GM18505 (cell line): ENCODE measurements at regions not wholly inside any gene's neighbourhood (a gene's known extent, or its start where the extent isn't known, plus 50 kb on each side); places are given as distances from the start of the nearest gene placed in this dataset.

Experiments
- ATAC-seq: cut with Tn5 transposase; IDR thresholded peaks from one replicate; pipeline ENCODE4 v1.9.1; 2021; ENCODE audit not compliant: unreplicated experiment
- POLR2A ChIP-seq: IDR thresholded peaks from 4 replicates; pipeline ENCODE4 v1.6.1; 2011; ENCODE audit warnings: borderline replicate concordance; ENCODE audit not compliant: insufficient read depth, insufficient read length; ENCODE audit errors: extremely low read depth

- no peak for TF ChIP-seq POLR2A
- ATAC-seq: no peak
Measured at GRCh38 chr12:89263900-89264299, 88.4 kb downstream of the DUSP6 start.

- no peak for ATAC-seq
Measured at GRCh38 chr12:89262855-89263552, 89.3 kb downstream of the DUSP6 start.

GRCh38 chr12:89261982-89262381 lies 90.3 kb downstream of the DUSP6 start:
- ATAC-seq: no peak
- TF ChIP-seq POLR2A: no peak

More at GRCh38 chr12:89262855-89263552, 89.3 kb downstream of the DUSP6 start:
- TF ChIP-seq POLR2A: no peak

GRCh38 chr12:89260841-89261637 lies 91.3 kb downstream of the DUSP6 start:
- no peak for ATAC-seq
- no peak for TF ChIP-seq POLR2A

- no peak for TF ChIP-seq POLR2A
Measured at GRCh38 chr12:89259821-89260220, 92.5 kb downstream of the DUSP6 start.

GRCh38 chr12:89258240-89258969 lies 93.9 kb downstream of the DUSP6 start:
- TF ChIP-seq POLR2A: no peak
- no peak for ATAC-seq

More at GRCh38 chr12:89259821-89260220, 92.5 kb downstream of the DUSP6 start:
- no peak for ATAC-seq

- ATAC-seq: no peak
- no peak for TF ChIP-seq POLR2A
Measured at GRCh38 chr12:89257340-89257739, 95.0 kb downstream of the DUSP6 start.

- TF ChIP-seq POLR2A: no peak
- ATAC-seq: no peak
Measured at GRCh38 chr12:89256060-89256459, 96.2 kb downstream of the DUSP6 start.

- TF ChIP-seq POLR2A: no peak
- no peak for ATAC-seq
Measured at GRCh38 chr12:89253488-89253887, 98.8 kb downstream of the DUSP6 start.

GRCh38 chr12:89252284-89252683 lies 100.0 kb downstream of the DUSP6 start:
- no peak for ATAC-seq
- TF ChIP-seq POLR2A: no peak

- TF ChIP-seq POLR2A: no peak
- ATAC-seq: no peak
Measured at GRCh38 chr12:89251342-89252271, 100.7 kb downstream of the DUSP6 start.

GRCh38 chr12:89250636-89251035 lies 101.7 kb downstream of the DUSP6 start:
- TF ChIP-seq POLR2A: no peak
- ATAC-seq: no peak
